GM12878 (cell line): ENCODE measurements at regions not wholly inside any gene's neighbourhood (a gene's known extent, or its start where the extent isn't known, plus 50 kb on each side); places are given as distances from the start of the nearest gene placed in this dataset.

Experiments
- ATAC-seq: fragments of 200-7000 bp; cut with Tn5 transposase; 3 replicates; pipeline ENCODE4 v1.9.1; 2020; ENCODE audit warnings: mild to moderate bottlenecking, moderate library complexity
- BruUV-seq: library from RNA; stranded (reverse); fragments of 400-500 nt; replicated peaks from 2 replicates; lab custom pipeline; 2021; lab: Mats Ljungman, UMichigan
- CTCF ChIA-PET: fragments of 300-600 bp; sonication (Branson Sonifier 250); formaldehyde crosslinking; extraction: SDS; loops from one replicate; lab custom pipeline; 2021; ENCODE audit warnings: inconsistent platforms; lab: Yijun Ruan, JAX
- POLR2A ChIA-PET: fragments of 350-600 bp; formaldehyde crosslinking; extraction: SDS; loops from one replicate; lab custom pipeline; 2021; ENCODE audit warnings: inconsistent platforms; lab: Charles Lee
- RAD21 ChIA-PET: fragments of 300-600 bp; sonication (Branson Sonifier 250); formaldehyde crosslinking; loops from one replicate; lab custom pipeline; 2023; ENCODE audit warnings: antibody characterized with exemption; ENCODE audit not compliant: unreplicated experiment; lab: Charles Lee
- SMC1A ChIA-PET: fragments of 300-600 bp; sonication (Branson Sonifier 250); formaldehyde crosslinking; loops from one replicate; lab custom pipeline; 2023; ENCODE audit not compliant: unreplicated experiment, uncharacterized antibody; lab: Charles Lee
- DNase-seq: peaks from one replicate; pipeline ENCODE4 v3.0.0-alpha.2; 2011; ENCODE audit warnings: low read depth, low spot score
- FAIRE-seq: peaks from 3 replicates; lab custom pipeline; 2011; peaks lifted over from hg19 to GRCh38; lab: Jason Lieb, UNC
- H2AFZ ChIP-seq: 2 replicates; pipeline ENCODE4 v1.6.0; 2011; ENCODE audit warnings: low read depth, low read length, control low read depth; ENCODE audit not compliant: control insufficient read depth
- H3K27ac ChIP-seq: 2 replicates; pipeline ENCODE4 v1.5.1; 2011; ENCODE audit warnings: control low read depth; ENCODE audit not compliant: control insufficient read depth, insufficient read depth
- H3K27me3 ChIP-seq, 2 experiments: replicated peaks in 1 of 2; 2 replicates each; pipeline versions ENCODE4 v1.6.0 to v1.6.1; 2011; ENCODE audit warnings: low read length in 1 of 2; ENCODE audit not compliant: control insufficient read depth in 2 of 2, insufficient read depth in 2 of 2
- H3K36me3 ChIP-seq, 2 experiments: 2 replicates each; pipeline ENCODE4 v1.5.1; 2011; ENCODE audit warnings: low read length in 1 of 2; ENCODE audit not compliant: control insufficient read depth in 2 of 2, insufficient read depth in 2 of 2
- H3K4me1 ChIP-seq: 2 replicates; pipeline ENCODE4 v1.6.1; 2011; ENCODE audit warnings: mild to moderate bottlenecking, low read length, moderate library complexity, mixed read lengths; ENCODE audit not compliant: control insufficient read depth, insufficient read depth
- H3K4me2 ChIP-seq: 2 replicates; pipeline ENCODE4 v1.6.0; 2011; ENCODE audit warnings: control low read depth; ENCODE audit not compliant: control insufficient read depth, insufficient read depth
- H3K4me3 ChIP-seq: fragments of 200-600 bp; sonication (generic); 2 replicates; pipeline ENCODE4 v1.5.1; 2016
- H3K79me2 ChIP-seq: 2 replicates; pipeline ENCODE4 v1.6.0; 2011; ENCODE audit warnings: low read length; ENCODE audit not compliant: control insufficient read depth, insufficient read depth
- H3K9ac ChIP-seq: 2 replicates; pipeline ENCODE4 v1.8.0; 2011; ENCODE audit warnings: low read length, control low read depth, mixed read lengths; ENCODE audit not compliant: control insufficient read depth, insufficient read depth
- H3K9me3 ChIP-seq: replicated peaks from 3 replicates; pipeline ENCODE4 v1.5.1; 2011; ENCODE audit warnings: mild to moderate bottlenecking, low read length; ENCODE audit not compliant: control insufficient read depth, insufficient read depth
- H4K20me1 ChIP-seq: 2 replicates; pipeline ENCODE4 v1.6.0; 2011; ENCODE audit not compliant: control insufficient read depth, insufficient read depth
- ASH2L ChIP-seq: fragments of 300-600, 200-600 bp; sonication (generic); IDR thresholded peaks from 2 replicates; pipeline ENCODE4 v1.6.1; 2017; ENCODE audit warnings: low read depth, mild to moderate bottlenecking, borderline replicate concordance
- CHD2 ChIP-seq: IDR thresholded peaks from 2 replicates; pipeline ENCODE4 v1.6.1; 2011; ENCODE audit warnings: low read depth, low read length, improper control_type of control experiment, borderline replicate concordance
- CUX1 ChIP-seq: IDR thresholded peaks from 2 replicates; pipeline ENCODE4 v1.6.1; 2012; ENCODE audit warnings: improper control_type of control experiment, low read depth, low read length; ENCODE audit not compliant: insufficient replicate concordance
- HCFC1 ChIP-seq: fragments of 150-350 bp; IDR thresholded peaks from 2 replicates; pipeline ENCODE4 v1.6.1; 2014; ENCODE audit warnings: low read length
- JUNB ChIP-seq: IDR thresholded peaks from 2 replicates; pipeline ENCODE4 v1.6.1; 2016; ENCODE audit warnings: antibody characterized with exemption, mild to moderate bottlenecking
- NR2F1 ChIP-seq: fragments of 450-650 bp; conservative IDR thresholded peaks from 2 replicates; pipeline ENCODE4 v1.6.1; 2017; ENCODE audit warnings: mild to moderate bottlenecking
- PKNOX1 ChIP-seq: fragments of 450-650 bp; IDR thresholded peaks from 2 replicates; pipeline ENCODE4 v1.6.1; 2016; ENCODE audit warnings: mild to moderate bottlenecking
- YBX1 ChIP-seq: fragments of 450-650 bp; IDR thresholded peaks from 2 replicates; pipeline ENCODE4 v1.6.1; 2016; ENCODE audit warnings: antibody characterized with exemption
- ZNF207 ChIP-seq: fragments of 450-650 bp; IDR thresholded peaks from 2 replicates; pipeline ENCODE4 v1.6.1; 2014; ENCODE audit warnings: antibody characterized with exemption, mild to moderate bottlenecking, borderline replicate concordance
- WGBS: methylation state at CpG from one replicate; pipeline ENCODE4 v1.1.6; 2016; ENCODE audit warnings: low lambda C conversion rate; ENCODE audit not compliant: insufficient replicate concordance, insufficient coverage; ENCODE audit errors: missing lambda C conversion rate; 5-methylcytosine and 5-hydroxymethylcytosine counted together
- in situ Hi-C: fragments of 300-500 bp; cut with MboI; formaldehyde crosslinking; loops from 9 replicates; pipeline ENCODE4 v1.14.3; 2018; ENCODE audit warnings: mixed read lengths
- intact Hi-C: fragments of 100-400 bp; cut with micrococcal nuclease; formaldehyde crosslinking; loops from one replicate; pipeline ENCODE4 v1.14.2; 2022; ENCODE audit not compliant: unreplicated experiment
- TF ChIP-seq, protein P1 (sequence below): IDR thresholded peaks from 2 replicates; pipeline ENCODE4 v1.6.1; 2011; ENCODE audit warnings: mild to moderate bottlenecking, low read depth, low read length, moderate library complexity; ENCODE audit not compliant: insufficient replicate concordance

DNA sequence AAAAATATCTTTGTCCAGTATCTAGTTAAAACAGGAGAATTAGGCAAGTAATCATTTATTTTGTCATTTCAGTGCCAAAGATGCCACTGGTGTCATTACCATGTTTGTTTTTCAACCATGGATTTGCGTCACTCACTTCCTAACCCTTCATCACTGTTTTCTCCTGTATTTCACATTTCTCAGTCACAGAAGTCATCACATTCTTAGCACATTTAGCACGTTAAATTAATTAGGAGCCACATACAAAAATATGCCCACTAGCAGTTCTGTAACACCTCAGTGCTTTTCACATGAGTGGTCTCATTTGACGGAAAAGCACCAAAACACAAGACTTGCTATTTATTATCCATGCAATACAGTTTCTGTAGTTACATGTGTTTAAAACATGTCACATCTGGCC, 546.0 kb downstream of the METTL15 start:
- Histone ChIP-seq H3K27ac (no peak overlapping the region), H3K9me3 (no peaks in the 10 kb centered on the region), H3K27me3 (no peaks in the 10 kb centered on the region), H2AFZ (no peak overlapping the region), H3K4me1 (no peaks in the 10 kb centered on the region), H3K4me3 (no peak overlapping the region), H4K20me1 (no peaks in the 10 kb centered on the region), H3K4me2 (no peak overlapping the region), H3K79me2 (no peaks in the 10 kb centered on the region), H3K9ac (no peak overlapping the region), H3K36me3 (no peaks in the 10 kb centered on the region)
- no peak for ATAC-seq
- BruUV-seq, result no TSS peak
- intact Hi-C loops, result no loop called here
- in situ Hi-C loops, result no loop called here
- ChIA-PET SMC1A (no interaction called here), CTCF (no interaction called here), POLR2A (no interaction called here), RAD21 (no interaction called here)
- no peak for FAIRE-seq
- DNase-seq, result no peak
- TF ChIP-seq PKNOX1 (no peak), HCFC1 (no peak), JUNB (no peak), CUX1 (no peak), YBX1 (no peak), NR2F1 (no peak), ZNF207 (no peak), ASH2L (no peak), CHD2 (no peak)
- TF ChIP-seq, protein P1, sequence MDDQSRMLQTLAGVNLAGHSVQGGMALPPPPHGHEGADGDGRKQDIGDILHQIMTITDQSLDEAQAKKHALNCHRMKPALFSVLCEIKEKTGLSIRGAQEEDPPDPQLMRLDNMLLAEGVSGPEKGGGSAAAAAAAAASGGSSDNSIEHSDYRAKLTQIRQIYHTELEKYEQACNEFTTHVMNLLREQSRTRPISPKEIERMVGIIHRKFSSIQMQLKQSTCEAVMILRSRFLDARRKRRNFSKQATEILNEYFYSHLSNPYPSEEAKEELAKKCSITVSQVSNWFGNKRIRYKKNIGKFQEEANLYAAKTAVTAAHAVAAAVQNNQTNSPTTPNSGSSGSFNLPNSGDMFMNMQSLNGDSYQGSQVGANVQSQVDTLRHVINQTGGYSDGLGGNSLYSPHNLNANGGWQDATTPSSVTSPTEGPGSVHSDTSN, result no peak
- WGBS, result 53% methylated on average over 3 of the region's 3 CpGs
